Chondrocyte (in vitro differentiated cells): ENCODE measurements at regions not wholly inside any gene's neighbourhood (a gene's known extent, or its start where the extent isn't known, plus 50 kb on each side); places are given as distances from the start of the nearest gene placed in this dataset.

Experiments
- DNase-seq: peaks from one replicate; pipeline ENCODE4 v3.0.0; 2021; ENCODE audit warnings: mixed read lengths, low spot score
- H3K27ac Mint-ChIP-seq: one replicate; pipeline ENCODE4 v1.8.0; 2021; ENCODE audit warnings: mild to moderate bottlenecking, moderate library complexity, mixed read lengths; ENCODE audit not compliant: unreplicated experiment
- H3K27me3 Mint-ChIP-seq: 2 replicates; pipeline ENCODE4 v1.8.0; 2021; ENCODE audit warnings: low read depth, mixed read lengths
- H3K36me3 Mint-ChIP-seq: 2 replicates; pipeline ENCODE4 v1.8.0; 2021; ENCODE audit warnings: low read depth, mixed read lengths
- H3K4me1 Mint-ChIP-seq: 2 replicates; pipeline ENCODE4 v1.8.0; 2021; ENCODE audit warnings: low read depth, mild to moderate bottlenecking, mixed read lengths
- H3K4me3 Mint-ChIP-seq: one replicate; pipeline ENCODE4 v1.8.0; 2021; ENCODE audit warnings: mild to moderate bottlenecking, moderate library complexity, mixed read lengths; ENCODE audit not compliant: unreplicated experiment
- H3K9me3 Mint-ChIP-seq: 2 replicates; pipeline ENCODE4 v1.8.0; 2021; ENCODE audit warnings: low read depth, mixed read lengths
- TF ChIP-seq, protein P1 (sequence below): fragments of 200-600 bp; sonication (generic); IDR thresholded peaks from 2 replicates; pipeline ENCODE4 v1.5.0; 2021; ENCODE audit warnings: antibody characterized with exemption, mild to moderate bottlenecking, moderate library complexity

DNA sequence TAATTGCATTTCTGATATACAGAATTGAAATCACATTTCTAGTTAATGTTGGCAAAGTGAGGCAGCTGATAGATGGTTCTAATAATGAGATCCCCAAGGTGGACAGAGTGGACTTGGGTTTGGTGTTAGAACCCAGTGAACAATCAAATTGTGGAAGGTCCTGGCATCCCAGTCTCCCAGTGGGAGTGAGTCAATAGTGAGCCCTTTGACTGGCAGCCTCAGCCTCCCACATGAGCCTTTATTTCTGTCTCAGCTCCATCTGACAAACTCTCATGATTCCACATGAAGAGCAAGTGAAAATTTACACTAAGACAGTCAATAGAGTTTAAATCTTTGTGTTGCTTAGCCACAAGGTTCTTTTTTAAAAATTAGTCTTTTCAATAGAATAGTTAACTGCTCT, 56.7 kb upstream of the MYO3A start:
- Mint-ChIP-seq H3K27me3 (no peaks in the 10 kb centered on the region), H3K4me1 (no peaks in the 10 kb centered on the region), H3K4me3 (no peak overlapping the region), H3K9me3 (no peaks in the 10 kb centered on the region), H3K27ac (no peak overlapping the region), H3K36me3 (no peaks in the 10 kb centered on the region)
- TF ChIP-seq, protein P1, sequence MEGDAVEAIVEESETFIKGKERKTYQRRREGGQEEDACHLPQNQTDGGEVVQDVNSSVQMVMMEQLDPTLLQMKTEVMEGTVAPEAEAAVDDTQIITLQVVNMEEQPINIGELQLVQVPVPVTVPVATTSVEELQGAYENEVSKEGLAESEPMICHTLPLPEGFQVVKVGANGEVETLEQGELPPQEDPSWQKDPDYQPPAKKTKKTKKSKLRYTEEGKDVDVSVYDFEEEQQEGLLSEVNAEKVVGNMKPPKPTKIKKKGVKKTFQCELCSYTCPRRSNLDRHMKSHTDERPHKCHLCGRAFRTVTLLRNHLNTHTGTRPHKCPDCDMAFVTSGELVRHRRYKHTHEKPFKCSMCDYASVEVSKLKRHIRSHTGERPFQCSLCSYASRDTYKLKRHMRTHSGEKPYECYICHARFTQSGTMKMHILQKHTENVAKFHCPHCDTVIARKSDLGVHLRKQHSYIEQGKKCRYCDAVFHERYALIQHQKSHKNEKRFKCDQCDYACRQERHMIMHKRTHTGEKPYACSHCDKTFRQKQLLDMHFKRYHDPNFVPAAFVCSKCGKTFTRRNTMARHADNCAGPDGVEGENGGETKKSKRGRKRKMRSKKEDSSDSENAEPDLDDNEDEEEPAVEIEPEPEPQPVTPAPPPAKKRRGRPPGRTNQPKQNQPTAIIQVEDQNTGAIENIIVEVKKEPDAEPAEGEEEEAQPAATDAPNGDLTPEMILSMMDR, result no peak
- DNase-seq, result no peak
